ENCODE measurements at regions not wholly inside any gene's neighbourhood (a gene's known extent, or its start where the extent isn't known, plus 50 kb on each side); places are given as distances from the start of the nearest gene placed in this dataset.

GRCh38 chr2:57614988-57615387, 431.6 kb upstream of the VRK2 start:
- TF ChIP-seq, protein P1, sequence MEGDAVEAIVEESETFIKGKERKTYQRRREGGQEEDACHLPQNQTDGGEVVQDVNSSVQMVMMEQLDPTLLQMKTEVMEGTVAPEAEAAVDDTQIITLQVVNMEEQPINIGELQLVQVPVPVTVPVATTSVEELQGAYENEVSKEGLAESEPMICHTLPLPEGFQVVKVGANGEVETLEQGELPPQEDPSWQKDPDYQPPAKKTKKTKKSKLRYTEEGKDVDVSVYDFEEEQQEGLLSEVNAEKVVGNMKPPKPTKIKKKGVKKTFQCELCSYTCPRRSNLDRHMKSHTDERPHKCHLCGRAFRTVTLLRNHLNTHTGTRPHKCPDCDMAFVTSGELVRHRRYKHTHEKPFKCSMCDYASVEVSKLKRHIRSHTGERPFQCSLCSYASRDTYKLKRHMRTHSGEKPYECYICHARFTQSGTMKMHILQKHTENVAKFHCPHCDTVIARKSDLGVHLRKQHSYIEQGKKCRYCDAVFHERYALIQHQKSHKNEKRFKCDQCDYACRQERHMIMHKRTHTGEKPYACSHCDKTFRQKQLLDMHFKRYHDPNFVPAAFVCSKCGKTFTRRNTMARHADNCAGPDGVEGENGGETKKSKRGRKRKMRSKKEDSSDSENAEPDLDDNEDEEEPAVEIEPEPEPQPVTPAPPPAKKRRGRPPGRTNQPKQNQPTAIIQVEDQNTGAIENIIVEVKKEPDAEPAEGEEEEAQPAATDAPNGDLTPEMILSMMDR (IDR thresholded peaks at IDR 0.05; ENCODE audit: low read depth, low read length) = no peak
- DNase-seq (ENCODE audit: extremely low read depth, low read depth) = no peak

GRCh38 chr2:57615855-57616556, 430.6 kb upstream of the VRK2 start:
- no peak for DNase-seq (ENCODE audit: extremely low read depth, low read depth)
- TF ChIP-seq, protein P1 (IDR thresholded peaks at IDR 0.05; ENCODE audit: low read depth, low read length) = no peak

GRCh38 chr2:57617318-57617717, 429.3 kb upstream of the VRK2 start:
- TF ChIP-seq, protein P1 (IDR thresholded peaks at IDR 0.05; ENCODE audit: low read depth, low read length) = no peak
- DNase-seq (ENCODE audit: extremely low read depth, low read depth) = no peak

GRCh38 chr2:57621122-57621663, 425.4 kb upstream of the VRK2 start:
- no peak for DNase-seq (ENCODE audit: extremely low read depth, low read depth)
- TF ChIP-seq, protein P1 (IDR thresholded peaks at IDR 0.05; ENCODE audit: low read depth, low read length) = no peak

DNA sequence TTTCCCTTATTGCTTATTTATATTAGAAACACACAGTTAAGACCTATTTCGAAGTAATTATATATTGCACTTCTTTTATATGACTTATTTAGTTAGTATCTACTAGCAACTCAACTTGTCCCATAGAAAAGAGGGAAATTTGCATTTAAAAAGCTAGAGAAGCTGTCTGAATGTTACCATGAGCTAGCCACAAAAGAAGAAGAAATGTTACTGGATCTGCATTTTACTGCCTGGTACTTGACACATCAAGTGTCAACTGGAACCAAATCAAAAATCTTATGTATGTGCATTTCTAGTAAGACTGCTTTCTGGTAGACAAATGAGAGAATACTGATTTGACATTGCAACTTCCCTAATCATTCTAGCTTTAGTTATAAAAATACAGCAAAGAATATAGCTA, 424.6 kb upstream of the VRK2 start:
- DNase-seq (ENCODE audit: extremely low read depth, low read depth) = no peak

GRCh38 chr2:57656198-57656597, 390.4 kb upstream of the VRK2 start:
- no peak for DNase-seq (ENCODE audit: extremely low read depth, low read depth)
- TF ChIP-seq, protein P1 (IDR thresholded peaks at IDR 0.05; ENCODE audit: low read depth, low read length) = no peak

More for the DNA sequence above, 424.6 kb upstream of the VRK2 start:
- TF ChIP-seq, protein P1 (IDR thresholded peaks at IDR 0.05; ENCODE audit: low read depth, low read length) = no peak

DNA sequence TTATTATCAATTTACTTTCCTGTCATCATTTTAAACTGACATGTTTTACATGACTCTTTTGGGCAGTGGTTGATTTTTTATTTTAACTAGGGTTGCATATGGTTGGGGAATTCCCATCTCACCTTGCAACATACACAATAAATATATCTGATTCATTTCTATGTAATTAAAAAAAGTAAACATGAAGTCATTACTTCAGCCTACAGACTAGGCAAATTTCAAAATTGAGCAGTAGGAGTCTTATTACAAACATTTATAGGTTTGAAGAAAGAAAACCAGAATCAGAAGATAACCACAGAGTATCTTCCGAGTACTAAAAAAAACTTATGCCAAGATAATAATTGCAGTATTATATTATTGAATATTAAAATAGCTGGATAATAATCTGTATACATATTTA, 377.0 kb upstream of the VRK2 start:
- no peak for DNase-seq (ENCODE audit: extremely low read depth, low read depth)
- TF ChIP-seq, protein P1 (IDR thresholded peaks at IDR 0.05; ENCODE audit: low read depth, low read length) = no peak

Measured in AG09319 (cell line).